KMS-11 (cell line): ENCODE measurements at regions not wholly inside any gene's neighbourhood (a gene's known extent, or its start where the extent isn't known, plus 50 kb on each side); places are given as distances from the start of the nearest gene placed in this dataset.

ENCODE experiments used
- H2AFZ ChIP-seq: fragments of 200-600 bp; sonication (generic); 2 replicates; pipeline ENCODE4 v1.6.1; 2016; ENCODE audit warnings: antibody characterized with exemption, mixed run types, low read depth
- H3K27ac ChIP-seq: fragments of 200-600 bp; sonication (generic); 2 replicates; pipeline ENCODE4 v1.6.1; 2016; ENCODE audit warnings: mild to moderate bottlenecking, mixed run types
- H3K27me3 ChIP-seq: fragments of 200-600 bp; sonication (generic); 2 replicates; pipeline ENCODE4 v1.6.1; 2017; ENCODE audit warnings: mild to moderate bottlenecking, low read depth, mixed run types, moderate library complexity; ENCODE audit not compliant: insufficient read depth
- H3K36me3 ChIP-seq: fragments of 200-600 bp; sonication (generic); 2 replicates; pipeline ENCODE4 v1.6.1; 2017; ENCODE audit warnings: mild to moderate bottlenecking, mixed run types; ENCODE audit not compliant: insufficient read depth
- H3K4me1 ChIP-seq: fragments of 200-600 bp; sonication (generic); 2 replicates; pipeline ENCODE4 v1.6.1; 2016; ENCODE audit warnings: mild to moderate bottlenecking, low read depth, mixed run types; ENCODE audit not compliant: poor library complexity, severe bottlenecking
- H3K4me2 ChIP-seq: fragments of 200-600 bp; sonication (generic); 2 replicates; pipeline ENCODE4 v1.7.0; 2016; ENCODE audit warnings: mild to moderate bottlenecking, mixed run types
- H3K4me3 ChIP-seq: fragments of 200-600 bp; sonication (generic); IDR thresholded peaks from 2 replicates; pipeline ENCODE4 v1.6.1; 2017; ENCODE audit warnings: low read depth, low read length, mixed read lengths; ENCODE audit not compliant: insufficient read depth
- H3K79me2 ChIP-seq: fragments of 200-600 bp; sonication (generic); 2 replicates; pipeline ENCODE4 v1.6.1; 2016; ENCODE audit warnings: low read depth, mixed run types; ENCODE audit not compliant: insufficient read depth
- H3K9ac ChIP-seq: fragments of 200-600 bp; sonication (generic); 2 replicates; pipeline ENCODE4 v1.6.1; 2016; ENCODE audit warnings: mild to moderate bottlenecking, mixed run types
- H4K20me1 ChIP-seq: fragments of 200-600 bp; sonication (generic); 2 replicates; pipeline ENCODE4 v1.6.1; 2016; ENCODE audit warnings: mild to moderate bottlenecking, mixed run types; ENCODE audit not compliant: insufficient read depth
- TF ChIP-seq, protein P1 (sequence below): fragments of 200-600 bp; sonication (generic); conservative IDR thresholded peaks from 2 replicates; pipeline ENCODE4 v1.6.1; 2017; ENCODE audit warnings: low read depth, mild to moderate bottlenecking, antibody characterized with exemption, low read length, moderate library complexity, mixed read lengths

DNA sequence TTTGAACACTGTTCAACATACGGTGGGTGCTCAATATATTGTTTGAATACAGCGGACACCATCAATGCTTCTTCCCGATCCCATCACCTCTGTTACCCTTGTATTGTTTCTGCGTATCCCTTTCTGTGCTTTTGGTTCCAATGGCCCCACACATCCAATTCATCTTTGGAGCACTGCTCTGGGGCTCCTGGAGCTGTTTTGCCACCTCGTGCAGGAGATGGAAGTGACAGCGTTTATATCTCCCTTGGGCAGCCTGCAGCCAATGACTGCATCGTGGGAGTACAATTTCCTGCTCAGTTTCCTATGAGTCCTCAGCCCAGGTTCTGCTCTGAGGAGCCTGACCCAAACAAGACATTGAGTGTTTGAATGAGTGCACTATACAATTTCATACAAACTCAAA lies 50.2 kb upstream of the PIK3CG start:
- H3K4me3 ChIP-seq, result no peak overlapping the region
- H3K4me2 ChIP-seq, result no peak overlapping the region
- no peak overlapping the region for H3K9ac ChIP-seq

More for the DNA sequence above, 50.2 kb upstream of the PIK3CG start:
- no peaks in the 10 kb centered on the region for H4K20me1 ChIP-seq
- TF ChIP-seq, protein P1, sequence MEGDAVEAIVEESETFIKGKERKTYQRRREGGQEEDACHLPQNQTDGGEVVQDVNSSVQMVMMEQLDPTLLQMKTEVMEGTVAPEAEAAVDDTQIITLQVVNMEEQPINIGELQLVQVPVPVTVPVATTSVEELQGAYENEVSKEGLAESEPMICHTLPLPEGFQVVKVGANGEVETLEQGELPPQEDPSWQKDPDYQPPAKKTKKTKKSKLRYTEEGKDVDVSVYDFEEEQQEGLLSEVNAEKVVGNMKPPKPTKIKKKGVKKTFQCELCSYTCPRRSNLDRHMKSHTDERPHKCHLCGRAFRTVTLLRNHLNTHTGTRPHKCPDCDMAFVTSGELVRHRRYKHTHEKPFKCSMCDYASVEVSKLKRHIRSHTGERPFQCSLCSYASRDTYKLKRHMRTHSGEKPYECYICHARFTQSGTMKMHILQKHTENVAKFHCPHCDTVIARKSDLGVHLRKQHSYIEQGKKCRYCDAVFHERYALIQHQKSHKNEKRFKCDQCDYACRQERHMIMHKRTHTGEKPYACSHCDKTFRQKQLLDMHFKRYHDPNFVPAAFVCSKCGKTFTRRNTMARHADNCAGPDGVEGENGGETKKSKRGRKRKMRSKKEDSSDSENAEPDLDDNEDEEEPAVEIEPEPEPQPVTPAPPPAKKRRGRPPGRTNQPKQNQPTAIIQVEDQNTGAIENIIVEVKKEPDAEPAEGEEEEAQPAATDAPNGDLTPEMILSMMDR, result no peak
- no peaks in the 10 kb centered on the region for H3K4me1 ChIP-seq
- no peak overlapping the region for H2AFZ ChIP-seq
- H3K36me3 ChIP-seq, result no peaks in the 10 kb centered on the region
- H3K27me3 ChIP-seq, result no peaks in the 10 kb centered on the region
- H3K79me2 ChIP-seq, result no peaks in the 10 kb centered on the region
- H3K27ac ChIP-seq, result no peak overlapping the region
